Stimulated activated CD4-positive, alpha-beta T cell treated with anti-CD3 and anti-CD28 coated beads, Interleukin-2, amount 100 ng/mL, for 48 hours (primary cell): ENCODE measurements at regions not wholly inside any gene's neighbourhood (a gene's known extent, or its start where the extent isn't known, plus 50 kb on each side); places are given as distances from the start of the nearest gene placed in this dataset.
"Not testable (repeated sequence)": the region's sequence is repeated elsewhere in the genome, so short reads cannot be mapped to it uniquely, and the experiment has no call there.

Experiments
- DNase-seq, 2 donors: peaks; one replicate each; pipeline ENCODE4 v3.0.0-alpha.2; 2020

- DNase-seq: no peak
Observed at GRCh38 chrX:130552444-130553073, 150.8 kb downstream of the RBMX2 start.

GRCh38 chrX:130555341-130555740 is 153.6 kb downstream of the RBMX2 start:
- DNase-seq: no peak

- DNase-seq: no peak
Observed at GRCh38 chrX:130555757-130556156, 154.0 kb downstream of the RBMX2 start.

GRCh38 chrX:130556951-130557350 is 155.2 kb downstream of the RBMX2 start:
- no peak for DNase-seq

GRCh38 chrX:130560544-130560943 is 158.8 kb downstream of the RBMX2 start:
- no peak for DNase-seq

GRCh38 chrX:130561930-130562329 is 160.1 kb downstream of the RBMX2 start:
- no peak for DNase-seq

GRCh38 chrX:130563476-130563875 is 161.7 kb downstream of the RBMX2 start:
- DNase-seq: no peak

GRCh38 chrX:130566028-130566683 is 164.4 kb downstream of the RBMX2 start:
- DNase-seq: no peak

- DNase-seq: not testable (repeated sequence)
Observed at GRCh38 chrX:130573030-130573429, 171.2 kb downstream of the RBMX2 start.
